BLaER1 treated with 17β-estradiol and CSF1 and Interleukin-3, amounts not matched to agents 10 nM and 100 nM (cell line): ENCODE measurements at regions not wholly inside any gene's neighbourhood (a gene's known extent, or its start where the extent isn't known, plus 50 kb on each side); places are given as distances from the start of the nearest gene placed in this dataset.
A peak's percentile ranks its signal among the peaks of the same experiment; 100 is the strongest.

ENCODE experiments used
- H3K27ac ChIP-seq, 11 experiments: shearing (Covaris generic); formaldehyde crosslinking; 2 replicates each; pipeline ENCODE4 v1.8.1; 2022
- H3K27me3 ChIP-seq, 11 experiments: shearing (Covaris generic); formaldehyde crosslinking; 2 replicates each; pipeline ENCODE4 v1.8.1; 2022
- H3K36me3 ChIP-seq, 11 experiments: shearing (Covaris generic); formaldehyde crosslinking; 2 replicates each; pipeline ENCODE4 v1.8.1; 2022
- H3K4me1 ChIP-seq, 10 experiments: shearing (Covaris generic); formaldehyde crosslinking; 2 replicates each; pipeline ENCODE4 v1.8.1; 2022
- H3K4me2 ChIP-seq, 11 experiments: shearing (Covaris generic); formaldehyde crosslinking; 2 replicates each; pipeline ENCODE4 v1.8.1; 2022
- H3K4me3 ChIP-seq, 10 experiments: shearing (Covaris generic); formaldehyde crosslinking; 2 replicates each; pipeline ENCODE4 v1.8.1; 2022
- H3K9ac ChIP-seq, 11 experiments: shearing (Covaris generic); formaldehyde crosslinking; 2 replicates each; pipeline ENCODE4 v1.8.1; 2022
- H3K9me3 ChIP-seq, 11 experiments: shearing (Covaris generic); formaldehyde crosslinking; replicated peaks in 1 of 11; 2 replicates each; pipeline ENCODE4 v1.8.1; 2022
- H4K20me1 ChIP-seq, 11 experiments: shearing (Covaris generic); formaldehyde crosslinking; 2 replicates each; pipeline ENCODE4 v1.8.1; 2022
- Cebpa-rat ChIP-seq, 11 experiments: shearing (Covaris generic); IDR thresholded peaks; 2 replicates each; pipeline ENCODE4 v1.8.1; 2022

- H3K27me3 ChIP-seq = no peaks in the 10 kb centered on the region
- peak overlapping the region in 6 of 11 experiments; percentile 8 to 41 (median 24); a peak in 10 of 22 replicates for H3K27ac ChIP-seq
- H4K20me1 ChIP-seq = no peaks in the 10 kb centered on the region
- peak overlapping the region in 6 of 11 experiments; percentile 5 to 49 (median 26); a peak in 8 of 22 replicates for H3K9ac ChIP-seq
- no peaks in the 10 kb centered on the region; a peak in 1 of 22 replicates for H3K36me3 ChIP-seq
- peak overlapping the region; percentile 40 to 82 (median 73) for H3K4me2 ChIP-seq
- TF ChIP-seq Cebpa-rat (IDR thresholded peaks at IDR 0.05) = no peak
- H3K4me1 ChIP-seq = peaks cover 24 to 55% (median 40%) of the 10 kb centered on the region in 10 experiments
- peaks cover 24 to 41% (median 31%) of the 10 kb centered on the region in 11 experiments for H3K9me3 ChIP-seq
- peak overlapping the region in 5 of 10 experiments; percentile 3 to 37 (median 8); a peak in 2 of 20 replicates for H3K4me3 ChIP-seq
Measured at GRCh38 chr9:129525656-129526196, 95.2 kb downstream of the C9orf50 start.

GRCh38 chr9:129524582-129525270, 96.2 kb downstream of the C9orf50 start:
- no peak for TF ChIP-seq Cebpa-rat (IDR thresholded peaks at IDR 0.05)
- no peaks in the 10 kb centered on the region for H4K20me1 ChIP-seq
- H3K27ac ChIP-seq = no peak overlapping the region
- no peak overlapping the region for H3K4me3 ChIP-seq
- H3K9ac ChIP-seq = no peak overlapping the region
- H3K9me3 ChIP-seq = peaks cover 24 to 38% (median 31%) of the 10 kb centered on the region in 11 experiments
- no peaks in the 10 kb centered on the region for H3K27me3 ChIP-seq
- peaks cover 24 to 47% (median 40%) of the 10 kb centered on the region in 10 experiments for H3K4me1 ChIP-seq
- peak overlapping the region; percentile 40 to 82 (median 73) for H3K4me2 ChIP-seq
- no peaks in the 10 kb centered on the region; a peak in 1 of 22 replicates for H3K36me3 ChIP-seq

- TF ChIP-seq Cebpa-rat (IDR thresholded peaks at IDR 0.05) = no peak
- Histone ChIP-seq H4K20me1 (no peaks in the 10 kb centered on the region), H3K36me3 (no peaks in the 10 kb centered on the region; a peak in 1 of 22 replicates), H3K4me1 (peaks cover 24 to 47% (median 40%) of the 10 kb centered on the region in 10 experiments), H3K9me3 (peaks cover 25 to 35% (median 32%) of the 10 kb centered on the region in 11 experiments), H3K4me3 (no peak overlapping the region), H3K27me3 (no peaks in the 10 kb centered on the region), H3K27ac (no peak overlapping the region), H3K9ac (no peak overlapping the region), H3K4me2 (peak overlapping the region; percentile 40 to 82 (median 73); a peak in 13 of 22 replicates)
Measured at GRCh38 chr9:129523943-129524581, 96.8 kb downstream of the C9orf50 start.

GRCh38 chr9:129522351-129522750, 98.5 kb downstream of the C9orf50 start:
- H3K27me3 ChIP-seq = no peaks in the 10 kb centered on the region
- no peak overlapping the region for H3K27ac ChIP-seq
- H3K36me3 ChIP-seq = no peaks in the 10 kb centered on the region
- no peak for TF ChIP-seq Cebpa-rat (IDR thresholded peaks at IDR 0.05)
- peak overlapping the region in 7 of 11 experiments; percentile 5 to 46 (median 25); a peak in 7 of 22 replicates for H3K4me2 ChIP-seq
- no peaks in the 10 kb centered on the region for H4K20me1 ChIP-seq
- H3K4me3 ChIP-seq = no peak overlapping the region
- peaks cover 27 to 35% (median 34%) of the 10 kb centered on the region in 11 experiments for H3K9me3 ChIP-seq
- H3K4me1 ChIP-seq = peaks cover 24 to 47% (median 40%) of the 10 kb centered on the region in 10 experiments
- 0 out of 22 replicates have a peak overlapping the region, but pooled peaks of 2 of the 11 experiments have one; percentile 10 to 19 for H3K9ac ChIP-seq

- no peak overlapping the region for H3K4me3 ChIP-seq
- H3K36me3 ChIP-seq = peaks cover 0 to 3% (median 0%) of the 10 kb centered on the region in 11 experiments; a peak in 5 of 22 replicates
- H3K9ac ChIP-seq = no peak overlapping the region
- H4K20me1 ChIP-seq = no peaks in the 10 kb centered on the region
- no peaks in the 10 kb centered on the region for H3K27me3 ChIP-seq
- peaks cover 34 to 44% (median 42%) of the 10 kb centered on the region in 11 experiments for H3K9me3 ChIP-seq
- H3K4me1 ChIP-seq = peaks cover 13 to 29% (median 24%) of the 10 kb centered on the region in 10 experiments
- H3K4me2 ChIP-seq = no peak overlapping the region
- H3K27ac ChIP-seq = no peak overlapping the region
- TF ChIP-seq Cebpa-rat (IDR thresholded peaks at IDR 0.05) = no peak
Measured at GRCh38 chr9:129520082-129520481, 100.8 kb downstream of the C9orf50 start.

- Histone ChIP-seq H3K27ac (no peak overlapping the region), H3K27me3 (no peaks in the 10 kb centered on the region), H3K9ac (no peak overlapping the region), H3K4me1 (peaks cover 0 to 9% (median 8%) of the 10 kb centered on the region in 10 experiments; a peak in 13 of 20 replicates), H4K20me1 (no peaks in the 10 kb centered on the region), H3K36me3 (peaks cover 0 to 15% (median 11%) of the 10 kb centered on the region in 11 experiments; a peak in 11 of 22 replicates), H3K9me3 (peaks cover 55 to 64% (median 62%) of the 10 kb centered on the region in 11 experiments), H3K4me3 (no peak overlapping the region), H3K4me2 (no peak overlapping the region)
- no peak for TF ChIP-seq Cebpa-rat (IDR thresholded peaks at IDR 0.05)
Measured at GRCh38 chr9:129518074-129518473, 102.8 kb downstream of the C9orf50 start.

GRCh38 chr9:129517006-129517405, 103.9 kb downstream of the C9orf50 start:
- H4K20me1 ChIP-seq = no peaks in the 10 kb centered on the region
- no peaks in the 10 kb centered on the region for H3K4me1 ChIP-seq
- no peak overlapping the region for H3K27ac ChIP-seq
- H3K36me3 ChIP-seq = peaks cover 0 to 15% (median 11%) of the 10 kb centered on the region in 11 experiments; a peak in 11 of 22 replicates
- H3K27me3 ChIP-seq = no peaks in the 10 kb centered on the region
- H3K4me2 ChIP-seq = no peak overlapping the region
- H3K9me3 ChIP-seq = peaks cover 60 to 73% (median 67%) of the 10 kb centered on the region in 11 experiments
- H3K9ac ChIP-seq = no peak overlapping the region
- no peak overlapping the region for H3K4me3 ChIP-seq
- TF ChIP-seq Cebpa-rat (IDR thresholded peaks at IDR 0.05) = no peak

GRCh38 chr9:129514891-129515290, 106.0 kb downstream of the C9orf50 start:
- H3K9ac ChIP-seq = no peak overlapping the region
- H3K36me3 ChIP-seq = peaks cover 0 to 15% (median 11%) of the 10 kb centered on the region in 11 experiments; a peak in 11 of 22 replicates
- H4K20me1 ChIP-seq = no peaks in the 10 kb centered on the region
- no peaks in the 10 kb centered on the region for H3K27me3 ChIP-seq
- no peak for TF ChIP-seq Cebpa-rat (IDR thresholded peaks at IDR 0.05)
- H3K4me1 ChIP-seq = no peaks in the 10 kb centered on the region
- no peak overlapping the region for H3K4me2 ChIP-seq
- H3K27ac ChIP-seq = no peak overlapping the region
- peak overlapping the region in 2 of 10 experiments; percentile 18 to 32; a peak in 3 of 20 replicates for H3K4me3 ChIP-seq
- H3K9me3 ChIP-seq = peaks cover 60 to 85% (median 70%) of the 10 kb centered on the region in 11 experiments

GRCh38 chr9:129514497-129514867, 106.4 kb downstream of the C9orf50 start:
- Histone ChIP-seq H4K20me1 (no peaks in the 10 kb centered on the region), H3K36me3 (peaks cover 0 to 15% (median 11%) of the 10 kb centered on the region in 11 experiments; a peak in 11 of 22 replicates), H3K4me2 (no peak overlapping the region), H3K27me3 (no peaks in the 10 kb centered on the region), H3K27ac (no peak overlapping the region), H3K9me3 (peaks cover 60 to 85% (median 70%) of the 10 kb centered on the region in 11 experiments), H3K9ac (no peak overlapping the region), H3K4me1 (no peaks in the 10 kb centered on the region), H3K4me3 (peak overlapping the region in 5 of 10 experiments; percentile 18 to 50 (median 32); a peak in 6 of 20 replicates)
- TF ChIP-seq Cebpa-rat (IDR thresholded peaks at IDR 0.05) = no peak
